ENCODE measurements at regions not wholly inside any gene's neighbourhood (a gene's known extent, or its start where the extent isn't known, plus 50 kb on each side); places are given as distances from the start of the nearest gene placed in this dataset.

GRCh38 chr3:124043023-124043422 lies 51.1 kb upstream of the ROPN1 start:
- DNase-seq: no peak
- TF ChIP-seq CTCF (IDR thresholded peaks at IDR 0.05; ENCODE audit: low read depth, low read length): no peak

DNA sequence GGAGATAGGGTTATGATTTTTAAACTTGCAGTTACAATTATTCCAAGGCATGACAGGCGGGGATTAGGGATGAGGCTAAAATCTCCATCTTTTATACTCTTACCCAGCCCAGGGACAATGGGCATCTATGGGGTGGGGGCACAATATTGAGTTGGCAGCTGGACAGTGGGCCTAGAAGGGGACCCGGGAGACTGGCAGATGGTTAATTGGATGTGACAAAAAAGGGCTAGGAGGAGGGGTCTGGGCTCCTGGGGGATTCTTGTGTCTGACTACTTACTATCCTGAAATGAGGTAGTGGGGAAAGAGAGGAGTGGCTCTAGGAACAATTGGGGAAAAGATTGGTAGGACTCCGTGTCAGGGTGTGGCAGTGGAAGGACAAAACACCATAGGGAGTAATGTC lies 53.0 kb upstream of the ROPN1 start:
- Histone ChIP-seq H3K4me3 (ENCODE audit: low read depth, low read length) (no peak overlapping the region), H3K36me3 (peaks cover 4% of the 10 kb centered on the region), H3K27ac (no peak overlapping the region), H3K9me3 (ENCODE audit: severe bottlenecking) (no peaks in the 10 kb centered on the region), H3K27me3 (ENCODE audit: insufficient read depth, low read depth, severe bottlenecking) (no peaks in the 10 kb centered on the region)
- DNase-seq: no peak
- no peak for TF ChIP-seq CTCF (IDR thresholded peaks at IDR 0.05; ENCODE audit: low read depth, low read length)

More at GRCh38 chr3:124043023-124043422, 51.1 kb upstream of the ROPN1 start:
- Histone ChIP-seq H3K9me3 (ENCODE audit: severe bottlenecking) (no peaks in the 10 kb centered on the region), H3K4me3 (ENCODE audit: low read depth, low read length) (no peak overlapping the region), H3K27me3 (ENCODE audit: insufficient read depth, low read depth, severe bottlenecking) (no peaks in the 10 kb centered on the region), H3K36me3 (peaks cover 4% of the 10 kb centered on the region), H3K27ac (no peak overlapping the region)

DNA sequence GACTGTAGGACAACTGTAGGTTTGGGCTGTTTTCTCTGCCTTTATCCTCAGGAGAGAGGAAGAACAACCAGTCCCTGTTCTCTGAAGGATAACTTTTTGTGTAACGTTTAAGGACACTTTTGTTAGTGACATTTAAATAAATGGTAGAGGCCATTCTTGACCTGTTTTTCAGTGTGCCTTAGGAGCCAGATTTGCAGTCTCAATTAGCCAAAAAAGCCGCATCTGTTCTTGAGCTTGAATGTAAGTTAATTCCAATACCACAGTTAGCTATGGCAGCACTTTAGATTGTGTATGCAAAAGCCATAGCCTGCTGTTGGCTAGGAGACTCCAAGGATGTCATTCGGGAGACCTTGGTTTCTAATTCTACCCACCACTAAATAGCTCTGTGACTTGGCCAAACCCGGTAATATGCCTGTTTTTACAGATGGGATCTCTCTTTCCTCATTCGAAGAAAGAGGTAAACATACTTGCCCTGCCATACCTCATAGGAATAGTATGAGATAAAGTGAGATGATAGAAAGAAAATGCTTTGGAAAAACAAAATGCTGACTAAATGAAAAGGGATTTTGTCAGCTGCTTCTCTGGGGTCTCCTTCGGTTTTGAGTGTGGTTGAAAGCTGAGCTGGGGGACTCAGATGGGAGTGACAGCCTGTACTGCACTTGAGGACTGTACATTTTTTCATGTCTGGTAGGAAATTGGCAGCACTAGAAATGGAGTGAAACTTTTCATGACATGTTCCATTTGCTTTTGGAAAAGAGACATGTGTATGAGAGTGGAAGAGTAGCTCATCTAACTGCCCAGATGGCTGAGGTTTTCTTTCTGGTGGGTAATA lies 57.3 kb upstream of the ROPN1 start:
- DNase-seq: no peak
- no peak overlapping the region for H3K27ac ChIP-seq
- no peak overlapping the region for H3K4me3 ChIP-seq (ENCODE audit: low read depth, low read length)
- no peak for TF ChIP-seq CTCF (IDR thresholded peaks at IDR 0.05; ENCODE audit: low read depth, low read length)
- H3K27me3 ChIP-seq (ENCODE audit: insufficient read depth, low read depth, severe bottlenecking): no peaks in the 10 kb centered on the region
- peaks cover 4% of the 10 kb centered on the region; the same call in 1 of the 2 replicates for H3K36me3 ChIP-seq
- H3K9me3 ChIP-seq (ENCODE audit: severe bottlenecking): no peaks in the 10 kb centered on the region

DNA sequence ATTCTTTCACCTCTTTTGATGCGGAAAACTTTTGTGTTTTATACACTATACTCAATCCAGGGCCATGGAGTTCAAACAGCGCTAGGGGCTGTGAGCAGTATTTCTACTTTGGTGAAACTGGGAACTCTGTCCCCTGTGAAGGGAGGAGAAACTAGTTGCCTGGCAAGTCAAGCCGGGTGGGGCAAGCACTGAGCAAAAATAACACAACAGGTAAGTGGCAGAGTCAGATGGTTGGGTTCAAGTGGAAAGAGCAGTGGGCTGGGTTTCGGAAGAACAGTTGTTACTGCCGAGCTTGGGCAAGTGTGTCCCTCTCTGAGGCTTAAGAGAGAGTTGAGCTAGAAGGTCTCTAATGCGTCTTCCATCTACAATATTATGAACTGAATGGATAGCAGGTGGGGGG lies 59.7 kb upstream of the ROPN1 start:
- Histone ChIP-seq H3K27ac (no peak overlapping the region), H3K9me3 (ENCODE audit: severe bottlenecking) (no peaks in the 10 kb centered on the region), H3K4me3 (ENCODE audit: low read depth, low read length) (no peak overlapping the region), H3K27me3 (ENCODE audit: insufficient read depth, low read depth, severe bottlenecking) (no peaks in the 10 kb centered on the region), H3K36me3 (peaks cover 4% of the 10 kb centered on the region; the same call in 1 of the 2 replicates)
- DNase-seq: no peak
- TF ChIP-seq CTCF (IDR thresholded peaks at IDR 0.05; ENCODE audit: low read depth, low read length): no peak

- no peak overlapping the region for H3K4me3 ChIP-seq (ENCODE audit: low read depth, low read length)
- H3K27me3 ChIP-seq (ENCODE audit: insufficient read depth, low read depth, severe bottlenecking): no peaks in the 10 kb centered on the region
- TF ChIP-seq CTCF (IDR thresholded peaks at IDR 0.05; ENCODE audit: low read depth, low read length): no peak
- H3K27ac ChIP-seq: no peak overlapping the region
- no peak for DNase-seq
- peaks cover 4% of the 10 kb centered on the region for H3K9me3 ChIP-seq (ENCODE audit: severe bottlenecking)
- H3K36me3 ChIP-seq: no peaks in the 10 kb centered on the region; the same call in 1 of the 2 replicates
Measured at GRCh38 chr3:124053871-124054270, 61.9 kb upstream of the ROPN1 start.
